ENCODE measurements at regions not wholly inside any gene's neighbourhood (a gene's known extent, or its start where the extent isn't known, plus 50 kb on each side); places are given as distances from the start of the nearest gene placed in this dataset.

DNA sequence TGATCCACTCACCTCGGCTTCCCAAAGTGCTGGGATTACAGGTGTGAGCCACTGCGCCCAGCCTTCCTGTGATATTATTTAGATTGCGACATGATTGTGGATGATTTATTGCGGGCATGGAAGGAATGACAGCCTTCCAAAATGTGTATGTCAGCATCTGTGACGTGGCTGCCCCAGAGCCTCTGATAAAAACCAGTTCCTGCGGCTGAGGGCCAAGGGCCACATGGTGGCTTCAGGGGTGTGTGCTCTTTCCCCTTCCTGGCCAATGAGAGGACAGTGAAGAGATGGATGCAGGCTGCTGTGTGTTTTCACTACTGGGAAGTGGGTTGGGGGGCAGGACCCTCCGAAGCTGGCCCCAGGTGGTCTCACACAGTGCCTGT, 57.4 kb upstream of the HGFAC start:
- DNase-seq: no peak

DNA sequence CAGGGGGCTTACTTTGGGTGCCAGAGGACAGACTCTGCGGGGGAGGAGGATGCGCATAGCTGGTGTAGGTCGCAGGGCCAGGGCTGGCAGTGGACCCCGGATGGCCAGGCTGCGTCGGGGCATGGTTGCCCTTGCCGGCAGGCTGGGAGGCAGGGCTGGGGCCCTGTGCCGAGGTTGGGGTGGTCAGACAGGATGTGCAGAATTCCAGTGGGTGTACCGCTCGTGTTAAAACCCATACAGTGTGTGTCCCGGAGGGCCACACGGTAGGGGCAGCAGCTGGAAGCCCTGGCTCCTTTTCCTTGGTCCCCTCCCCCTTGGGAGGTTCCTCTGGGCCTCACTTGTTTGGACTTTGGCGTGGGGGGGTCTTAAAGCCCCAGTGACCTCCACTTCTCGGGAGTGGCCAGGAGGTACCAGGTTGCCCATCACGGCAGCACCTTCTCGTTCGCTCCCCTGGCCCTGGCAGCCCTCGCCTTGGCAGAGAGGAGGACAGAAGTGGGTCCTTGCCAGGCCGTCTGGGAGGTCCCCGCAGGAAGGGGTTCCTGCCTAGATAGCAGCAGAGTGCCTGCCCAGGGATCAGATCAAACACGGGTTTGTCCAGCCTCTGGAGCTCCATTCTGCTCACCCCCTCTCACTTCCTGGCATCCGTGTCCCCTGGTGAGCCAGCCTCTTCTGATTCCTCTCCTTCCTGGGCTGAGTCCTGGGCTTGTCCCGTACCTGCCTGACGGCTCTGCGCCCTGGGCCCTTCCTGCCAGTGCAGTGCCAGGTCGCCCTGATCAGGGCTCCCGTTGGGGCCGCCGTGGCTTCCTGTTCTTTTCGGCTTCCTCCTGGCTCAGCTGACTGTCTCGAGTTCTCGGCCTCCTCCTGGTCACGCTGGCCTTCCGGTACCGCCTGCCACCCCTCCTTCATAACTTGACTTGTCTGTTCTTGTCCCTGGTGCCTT, 56.7 kb upstream of the HGFAC start:
- no peak for DNase-seq

DNA sequence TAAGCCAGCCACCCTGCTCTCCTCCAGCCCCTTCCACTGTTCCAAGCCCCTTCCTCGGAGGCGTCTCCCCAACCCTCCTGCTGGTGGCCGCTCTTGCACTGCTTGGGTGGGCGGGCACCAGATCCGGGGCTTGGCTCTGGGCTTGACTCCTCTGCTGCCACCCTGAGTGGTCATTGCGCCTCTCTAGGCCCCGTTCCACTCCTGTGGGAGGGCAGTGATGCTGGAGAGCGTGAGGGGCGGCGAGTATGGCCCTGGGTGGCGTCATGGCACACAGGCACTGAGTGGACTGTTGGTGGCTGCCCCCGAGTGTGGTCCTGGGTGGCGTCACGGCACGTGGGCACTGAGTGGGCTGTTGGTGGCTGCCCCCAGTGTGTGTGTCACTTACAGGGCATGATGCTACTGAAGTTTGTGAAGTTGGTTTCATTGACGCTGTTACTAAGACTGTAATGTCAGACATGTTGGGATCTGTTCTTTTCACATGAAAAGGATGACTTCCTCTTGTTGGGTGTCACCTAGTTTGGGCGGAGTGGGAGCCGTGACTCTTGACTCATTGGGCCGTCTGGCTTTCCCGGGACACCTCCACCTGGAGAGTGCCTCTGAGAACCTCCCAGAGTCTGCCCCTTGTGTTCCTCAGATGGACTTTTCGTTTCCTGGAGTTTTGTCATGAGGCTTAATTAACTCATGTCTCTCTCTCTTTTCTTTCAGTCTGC, 55.9 kb upstream of the HGFAC start:
- no peak for DNase-seq

DNA sequence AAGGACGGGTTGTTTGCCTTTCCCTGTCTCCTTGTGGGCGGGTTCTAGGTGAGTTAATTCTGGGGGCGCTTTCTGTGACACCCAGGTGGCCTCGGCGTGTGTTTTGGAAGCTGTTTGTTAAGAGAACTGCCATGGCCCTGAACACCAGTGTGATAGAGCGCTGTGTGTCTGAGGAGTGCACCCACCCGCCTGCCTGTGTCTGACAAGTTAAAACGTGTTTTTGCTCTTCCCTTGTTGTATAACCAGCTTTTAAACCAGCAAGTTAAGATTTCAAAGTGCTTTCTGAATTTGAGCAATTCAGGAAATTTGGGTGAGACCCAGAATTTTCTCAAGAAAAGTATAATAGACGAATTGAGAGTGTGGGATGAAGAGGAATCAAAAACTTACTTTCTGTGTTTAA, 55.2 kb upstream of the HGFAC start:
- no peak for DNase-seq

- no peak for DNase-seq
Measured at GRCh38 chr4:3387154-3387942, 54.4 kb upstream of the HGFAC start.

DNA sequence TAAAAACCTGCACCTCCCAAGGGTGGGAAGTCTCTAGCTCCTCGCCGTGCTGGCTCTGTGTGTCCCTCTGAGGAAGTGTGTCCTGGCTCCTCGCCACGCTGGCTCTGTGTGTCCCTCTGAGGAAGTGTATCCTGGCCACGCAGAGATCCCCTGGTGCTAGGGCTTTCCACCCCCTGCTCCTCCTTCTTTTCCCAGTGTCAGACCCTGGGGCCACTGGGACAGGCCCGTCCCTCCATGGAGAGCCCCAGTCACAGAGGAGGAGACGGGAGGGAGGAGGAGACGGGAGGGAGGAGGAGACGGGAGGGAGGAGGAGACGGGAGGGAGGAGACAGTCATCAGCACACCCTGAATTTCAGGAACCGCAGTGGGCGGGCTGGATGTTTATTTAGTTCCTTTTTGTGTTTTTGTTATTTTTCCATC, 53.8 kb upstream of the HGFAC start:
- no peak for DNase-seq

- DNase-seq: no peak
Measured at GRCh38 chr4:3388471-3389232, 53.1 kb upstream of the HGFAC start.

GRCh38 chr4:3389233-3390215, 52.2 kb upstream of the HGFAC start:
- DNase-seq: no peak

DNA sequence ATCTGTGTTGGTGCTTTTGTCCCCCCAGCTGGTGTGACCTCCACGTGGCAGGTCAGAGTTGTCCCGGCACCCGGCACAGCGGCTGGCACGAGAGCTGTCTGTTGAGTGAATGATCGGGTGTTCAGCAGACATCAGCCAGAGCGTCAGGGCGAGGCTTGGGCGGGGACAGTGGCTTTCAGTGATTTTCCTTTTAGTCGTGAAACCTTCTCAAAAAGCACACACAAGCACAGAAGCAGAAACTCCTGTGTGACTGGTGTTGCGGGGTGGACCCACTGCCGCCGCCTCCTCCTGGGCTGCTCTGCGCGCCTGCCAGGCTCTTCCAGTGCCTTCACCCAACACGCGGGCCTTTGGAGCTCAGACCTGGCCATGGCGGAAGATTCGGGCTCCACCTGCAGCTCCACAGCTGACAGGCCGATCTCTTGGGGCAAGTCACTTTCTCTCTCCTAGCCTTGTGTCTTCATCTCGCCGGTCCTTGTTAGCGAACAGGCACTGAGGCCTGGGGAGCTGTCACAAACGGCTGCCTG, 51.4 kb upstream of the HGFAC start:
- no peak for DNase-seq

- DNase-seq: no peak
Measured at GRCh38 chr4:3391422-3391821, 50.3 kb upstream of the HGFAC start.
